Ectodermal cell (in vitro differentiated cells): ENCODE measurements at regions not wholly inside any gene's neighbourhood (a gene's known extent, or its start where the extent isn't known, plus 50 kb on each side); places are given as distances from the start of the nearest gene placed in this dataset.

ENCODE experiments used
- H3K27ac ChIP-seq: 2 replicates; pipeline ENCODE4 v1.7.0; 2013; ENCODE audit warnings: mild to moderate bottlenecking, low read depth, low read length; ENCODE audit not compliant: insufficient read depth, poor library complexity, severe bottlenecking
- H3K27me3 ChIP-seq: 2 replicates; pipeline ENCODE4 v1.7.0; 2013; ENCODE audit warnings: mild to moderate bottlenecking, low read length; ENCODE audit not compliant: insufficient read depth, control insufficient read depth, poor library complexity, severe bottlenecking
- H3K36me3 ChIP-seq: one replicate; pipeline ENCODE4 v1.7.0; 2013; ENCODE audit warnings: low read length; ENCODE audit not compliant: control insufficient read depth, insufficient read depth
- H3K4me1 ChIP-seq: one replicate; pipeline ENCODE4 v1.7.0; 2013; ENCODE audit warnings: low read length; ENCODE audit not compliant: control insufficient read depth, insufficient read depth
- H3K4me3 ChIP-seq: 2 replicates; pipeline ENCODE4 v1.7.0; 2013; ENCODE audit warnings: low read depth, low read length, control low read depth; ENCODE audit not compliant: insufficient read depth
- H3K9me3 ChIP-seq: 2 replicates; pipeline ENCODE4 v1.7.0; 2013; ENCODE audit warnings: mild to moderate bottlenecking, low read length, moderate library complexity; ENCODE audit not compliant: control insufficient read depth
- WGBS, 2 experiments: methylation state at CpG; one replicate each; pipeline ENCODE4 v1.1.7; 2013; ENCODE audit warnings: missing lambda C conversion rate in 2 of 2; 5-methylcytosine and 5-hydroxymethylcytosine counted together

DNA sequence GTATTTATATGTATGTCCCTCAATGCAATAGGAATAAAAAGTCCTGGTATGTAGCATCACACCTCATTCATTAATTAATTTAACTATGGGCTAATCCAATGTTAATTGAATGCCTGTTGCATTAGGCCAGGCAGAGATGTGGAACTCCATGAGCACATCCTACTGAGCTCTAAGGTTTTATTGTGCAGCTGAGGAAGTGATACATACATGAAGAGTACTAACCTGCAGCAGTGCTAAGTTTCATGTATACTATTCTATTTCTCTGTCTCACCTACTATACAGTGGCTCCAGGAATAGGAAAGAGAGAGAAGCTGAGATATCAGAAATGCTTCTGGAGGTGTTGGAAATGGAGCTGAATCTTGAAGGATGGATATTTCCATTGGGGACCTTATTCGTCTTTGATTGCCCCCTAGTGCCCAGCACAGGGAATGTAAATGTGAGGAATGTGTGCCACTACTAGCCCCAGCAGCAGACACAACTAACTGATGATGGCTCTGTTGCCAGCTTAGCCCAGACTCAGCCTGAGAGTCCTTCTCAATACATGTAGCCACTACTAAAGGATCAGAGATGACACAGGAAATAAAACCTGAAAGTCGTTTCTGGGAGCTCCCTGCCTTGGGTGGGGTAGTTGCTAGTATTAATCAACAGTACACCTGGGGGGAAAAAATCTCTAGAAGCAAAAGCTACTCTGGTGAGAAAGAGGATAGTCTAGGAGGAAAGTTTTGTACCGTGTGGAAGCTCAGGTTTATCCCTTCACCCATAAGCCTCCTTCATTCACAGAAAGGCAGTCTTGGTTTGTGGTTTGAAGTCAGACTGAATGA is 173.3 kb upstream of the FOXD3 start:
- Histone ChIP-seq H3K27me3 (no peaks in the 10 kb centered on the region), H3K4me3 (no peak overlapping the region), H3K27ac (no peak overlapping the region), H3K36me3 (no peaks in the 10 kb centered on the region), H3K4me1 (no peaks in the 10 kb centered on the region), H3K9me3 (no peaks in the 10 kb centered on the region)
- WGBS, 2 experiments: 32 to 38% methylated on average over 3 of the region's 3 CpGs

- H3K27ac ChIP-seq: no peak overlapping the region
- no peaks in the 10 kb centered on the region for H3K4me1 ChIP-seq
- H3K9me3 ChIP-seq: no peaks in the 10 kb centered on the region
- H3K27me3 ChIP-seq: no peaks in the 10 kb centered on the region
- no peaks in the 10 kb centered on the region for H3K36me3 ChIP-seq
- no peak overlapping the region for H3K4me3 ChIP-seq
- 90 to 98% methylated on average over 3 of the region's 3 CpGs for WGBS, 2 experiments
Observed at GRCh38 chr1:63152572-63152971, 169.8 kb upstream of the FOXD3 start.

DNA sequence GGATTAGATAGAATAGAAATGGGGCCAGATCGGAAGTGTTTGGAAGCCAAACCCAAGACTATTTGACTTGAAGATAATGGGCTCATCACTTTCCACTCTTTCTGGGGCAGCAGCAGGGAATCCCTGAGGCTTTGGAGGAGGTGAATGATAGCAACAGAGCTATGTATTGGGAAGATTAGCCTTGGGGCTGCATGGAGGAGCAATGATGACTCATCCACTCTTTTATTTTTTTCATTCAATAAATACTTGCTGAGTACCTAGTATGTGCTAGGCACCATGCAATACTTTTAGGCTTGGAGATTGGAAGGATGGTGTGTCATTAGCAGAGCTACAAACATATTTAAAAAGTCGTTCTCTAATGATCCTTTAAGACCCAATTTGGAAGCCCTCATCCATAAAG is 166.9 kb upstream of the FOXD3 start:
- Histone ChIP-seq H3K36me3 (no peaks in the 10 kb centered on the region), H3K27ac (no peak overlapping the region), H3K9me3 (no peaks in the 10 kb centered on the region), H3K4me1 (no peaks in the 10 kb centered on the region), H3K27me3 (no peaks in the 10 kb centered on the region), H3K4me3 (no peak overlapping the region)
- WGBS, 2 experiments: 90% methylated on average over 2 of the region's 2 CpGs

GRCh38 chr1:63157085-63157484 is 165.3 kb upstream of the FOXD3 start:
- no peak overlapping the region for H3K27ac ChIP-seq
- no peaks in the 10 kb centered on the region for H3K27me3 ChIP-seq
- H3K4me1 ChIP-seq: no peaks in the 10 kb centered on the region
- 94 to 97% methylated on average over 5 of the region's 5 CpGs for WGBS, 2 experiments
- no peak overlapping the region for H3K4me3 ChIP-seq
- no peaks in the 10 kb centered on the region for H3K9me3 ChIP-seq
- H3K36me3 ChIP-seq: no peaks in the 10 kb centered on the region

GRCh38 chr1:63169057-63169456 is 153.3 kb upstream of the FOXD3 start:
- no peaks in the 10 kb centered on the region for H3K36me3 ChIP-seq
- no peaks in the 10 kb centered on the region for H3K4me1 ChIP-seq
- no peak overlapping the region for H3K4me3 ChIP-seq
- H3K27me3 ChIP-seq: no peaks in the 10 kb centered on the region
- WGBS, 2 experiments: 80% methylated on average over 6 of the region's 6 CpGs
- no peak overlapping the region for H3K27ac ChIP-seq
- no peaks in the 10 kb centered on the region for H3K9me3 ChIP-seq

DNA sequence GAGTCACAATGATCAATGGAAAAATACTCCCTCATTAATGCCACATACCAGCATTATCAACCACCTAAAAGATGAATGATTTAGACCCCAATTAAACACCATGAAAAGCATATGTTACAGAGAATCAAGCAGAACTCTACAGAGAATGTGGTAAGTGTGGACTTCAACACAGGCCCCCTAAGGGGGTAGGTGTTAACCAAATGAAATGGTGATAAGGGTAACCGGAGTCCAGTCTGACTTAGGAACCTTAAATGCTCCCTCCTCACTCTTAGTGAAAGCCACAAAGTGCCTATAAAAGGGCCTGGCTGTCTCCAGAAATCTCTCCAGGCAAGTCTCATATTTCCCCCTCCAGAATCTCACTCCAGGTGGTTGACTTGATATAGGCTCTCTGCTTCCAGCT is 149.2 kb upstream of the FOXD3 start:
- H3K4me1 ChIP-seq: no peaks in the 10 kb centered on the region
- no peaks in the 10 kb centered on the region for H3K9me3 ChIP-seq
- no peak overlapping the region for H3K27ac ChIP-seq
- WGBS, 2 experiments: 81 to 86% methylated on average over 1 of the region's 1 CpG
- no peak overlapping the region for H3K4me3 ChIP-seq
- no peaks in the 10 kb centered on the region for H3K36me3 ChIP-seq
- no peaks in the 10 kb centered on the region for H3K27me3 ChIP-seq

DNA sequence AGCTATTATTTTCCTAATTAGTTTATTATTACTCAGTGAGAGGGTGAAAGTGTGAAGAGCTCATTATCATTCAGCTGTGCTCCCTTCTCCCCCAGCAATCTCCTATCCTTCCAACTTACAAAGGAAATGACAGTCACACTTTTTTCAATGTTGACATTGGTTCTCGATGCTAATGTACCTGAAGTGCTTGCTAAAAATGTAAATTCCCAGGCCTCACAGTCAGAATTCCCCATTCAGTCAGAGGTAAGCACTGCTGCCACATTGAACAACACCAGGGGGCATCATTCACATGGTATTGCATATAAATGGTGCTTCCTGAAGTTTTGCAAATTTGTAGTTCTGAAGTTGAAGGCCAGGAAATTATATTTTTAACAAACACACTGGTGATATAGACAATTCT is 132.7 kb upstream of the FOXD3 start:
- Histone ChIP-seq H3K36me3 (no peaks in the 10 kb centered on the region), H3K27ac (no peak overlapping the region), H3K4me1 (peaks cover 3% of the 10 kb centered on the region), H3K27me3 (no peaks in the 10 kb centered on the region), H3K9me3 (no peaks in the 10 kb centered on the region), H3K4me3 (no peak overlapping the region)
- 20 to 27% methylated on average over 1 of the region's 1 CpG for WGBS, 2 experiments

GRCh38 chr1:63190171-63190570 is 132.2 kb upstream of the FOXD3 start:
- Histone ChIP-seq H3K4me1 (peaks cover 3% of the 10 kb centered on the region), H3K36me3 (no peaks in the 10 kb centered on the region), H3K9me3 (no peaks in the 10 kb centered on the region), H3K27me3 (no peaks in the 10 kb centered on the region), H3K27ac (no peak overlapping the region), H3K4me3 (no peak overlapping the region)
- WGBS, 2 experiments: 53 to 54% methylated on average over 2 of the region's 2 CpGs

DNA sequence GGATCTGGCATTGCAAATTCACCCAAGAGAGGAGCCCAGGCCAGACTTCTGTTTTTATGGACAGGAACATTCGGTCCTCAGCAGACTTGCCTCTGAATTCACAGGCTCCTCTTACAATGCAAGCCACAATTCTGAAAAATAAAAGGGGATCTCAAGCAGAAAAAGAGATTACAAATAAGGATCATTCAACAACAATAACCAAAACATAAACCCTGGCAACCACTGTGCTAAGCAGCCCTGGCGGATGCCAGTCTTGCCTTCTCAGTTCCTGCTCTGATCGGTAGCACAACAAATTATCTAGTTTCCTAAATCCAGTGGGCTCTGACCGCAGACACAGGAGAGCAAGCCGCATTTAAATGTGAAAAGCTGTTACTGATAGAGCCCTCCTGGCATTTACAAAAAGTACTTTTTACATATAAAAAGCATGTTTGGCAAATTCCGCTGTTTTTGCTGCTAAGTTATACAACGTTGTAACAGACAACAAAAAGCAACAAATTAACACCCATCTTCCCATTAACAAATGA is 123.4 kb upstream of the FOXD3 start:
- 3 to 7% methylated on average over 7 of the region's 7 CpGs for WGBS, 2 experiments
- Histone ChIP-seq H3K27me3 (peaks cover 29% of the 10 kb centered on the region), H3K4me1 (peaks cover 17% of the 10 kb centered on the region), H3K4me3 (no peak overlapping the region), H3K9me3 (no peaks in the 10 kb centered on the region), H3K27ac (no peak overlapping the region), H3K36me3 (no peaks in the 10 kb centered on the region)

DNA sequence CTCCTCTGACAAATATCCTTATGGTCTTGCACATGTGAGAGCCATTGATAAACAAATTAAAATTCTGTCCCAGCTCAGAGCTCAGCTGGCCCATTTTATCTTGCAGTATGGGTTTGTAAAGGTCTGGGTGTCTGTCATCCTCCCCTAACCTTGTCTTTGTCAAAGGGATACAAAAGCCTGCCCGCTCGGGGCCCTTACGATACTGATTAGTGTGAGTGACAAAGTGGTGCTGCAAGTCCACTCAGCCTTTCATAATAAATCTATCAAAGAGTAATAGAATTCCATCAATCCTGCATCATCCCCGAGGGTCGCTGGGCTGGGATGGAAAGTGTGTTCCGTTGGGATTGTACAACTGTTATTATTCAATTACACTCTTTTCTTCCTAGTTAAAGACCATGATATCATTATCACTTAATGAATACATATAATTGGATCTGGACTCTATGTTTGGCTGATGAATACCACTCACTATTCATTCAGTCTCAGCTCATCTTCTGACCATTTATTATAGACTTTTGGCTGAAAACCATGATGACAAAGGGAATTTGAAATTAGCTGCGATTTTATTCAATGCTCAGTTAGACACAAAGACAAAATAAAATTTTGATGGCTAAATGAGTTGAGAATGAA is 122.5 kb upstream of the FOXD3 start:
- 0 to 23% methylated on average over 4 to 7 of the region's 7 CpGs for WGBS, 2 experiments
- Histone ChIP-seq H3K4me1 (peaks cover 17% of the 10 kb centered on the region), H3K9me3 (no peaks in the 10 kb centered on the region), H3K36me3 (no peaks in the 10 kb centered on the region), H3K4me3 (no peak overlapping the region), H3K27me3 (peaks cover 29% of the 10 kb centered on the region), H3K27ac (no peak overlapping the region)
